ENCODE measurements at regions not wholly inside any gene's neighbourhood (a gene's known extent, or its start where the extent isn't known, plus 50 kb on each side); places are given as distances from the start of the nearest gene placed in this dataset.

- 80% methylated on average over 2 of the region's 2 CpGs for WGBS (ENCODE audit: insufficient coverage, insufficient replicate concordance, low lambda C conversion rate, missing lambda C conversion rate)
- CTCF ChIA-PET = no interaction called here
- H3K4me1 ChIP-seq (ENCODE audit: control insufficient read depth, insufficient read depth, low read length) = no peaks in the 10 kb centered on the region
Measured at GRCh38 chr10:56912043-56912442, 551.0 kb upstream of the ZWINT start.

More at GRCh38 chr10:56912043-56912442, 551.0 kb upstream of the ZWINT start:
- no peak for FAIRE-seq
- Histone ChIP-seq H3K4me2 (ENCODE audit: control insufficient read depth, insufficient read depth) (no peak overlapping the region), H2AFZ (ENCODE audit: control insufficient read depth, low read depth, low read length) (no peak overlapping the region), H3K9ac (ENCODE audit: control insufficient read depth, insufficient read depth, low read length) (no peak overlapping the region), H3K27me3 (replicated peaks in 1 of 2; ENCODE audit: control insufficient read depth in 2 of 2, insufficient read depth in 2 of 2, low read length in 1 of 2) (no peaks in the 10 kb centered on the region), H3K9me3 (replicated peaks; ENCODE audit: control insufficient read depth, insufficient read depth, low read length) (no peaks in the 10 kb centered on the region), H3K79me2 (ENCODE audit: control insufficient read depth, insufficient read depth, low read length) (no peaks in the 10 kb centered on the region), H3K27ac (ENCODE audit: control insufficient read depth, insufficient read depth) (no peak overlapping the region), H4K20me1 (ENCODE audit: control insufficient read depth, insufficient read depth) (no peaks in the 10 kb centered on the region), H3K4me3 (no peak overlapping the region), H3K36me3 (ENCODE audit: control insufficient read depth in 2 of 2, insufficient read depth in 2 of 2, low read length in 1 of 2) (no peaks in the 10 kb centered on the region)
- RAD21 ChIA-PET (ENCODE audit: unreplicated experiment) = no interaction called here
- in situ Hi-C loops (cut with MboI) (no loop called here), intact Hi-C loops (cut with micrococcal nuclease; ENCODE audit: unreplicated experiment) (no loop called here)
- POLR2A ChIA-PET = no interaction called here
- ATAC-seq = peak; percentile 73
- BruUV-seq (replicated peaks) = no TSS peak
- DNase-seq (ENCODE audit: low read depth, low spot score) = no peak
- TF ChIP-seq, protein P1, sequence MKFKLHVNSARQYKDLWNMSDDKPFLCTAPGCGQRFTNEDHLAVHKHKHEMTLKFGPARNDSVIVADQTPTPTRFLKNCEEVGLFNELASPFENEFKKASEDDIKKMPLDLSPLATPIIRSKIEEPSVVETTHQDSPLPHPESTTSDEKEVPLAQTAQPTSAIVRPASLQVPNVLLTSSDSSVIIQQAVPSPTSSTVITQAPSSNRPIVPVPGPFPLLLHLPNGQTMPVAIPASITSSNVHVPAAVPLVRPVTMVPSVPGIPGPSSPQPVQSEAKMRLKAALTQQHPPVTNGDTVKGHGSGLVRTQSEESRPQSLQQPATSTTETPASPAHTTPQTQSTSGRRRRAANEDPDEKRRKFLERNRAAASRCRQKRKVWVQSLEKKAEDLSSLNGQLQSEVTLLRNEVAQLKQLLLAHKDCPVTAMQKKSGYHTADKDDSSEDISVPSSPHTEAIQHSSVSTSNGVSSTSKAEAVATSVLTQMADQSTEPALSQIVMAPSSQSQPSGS (IDR thresholded peaks at IDR 0.05; ENCODE audit: low read length) = no peak
- TF ChIP-seq, protein P2, sequence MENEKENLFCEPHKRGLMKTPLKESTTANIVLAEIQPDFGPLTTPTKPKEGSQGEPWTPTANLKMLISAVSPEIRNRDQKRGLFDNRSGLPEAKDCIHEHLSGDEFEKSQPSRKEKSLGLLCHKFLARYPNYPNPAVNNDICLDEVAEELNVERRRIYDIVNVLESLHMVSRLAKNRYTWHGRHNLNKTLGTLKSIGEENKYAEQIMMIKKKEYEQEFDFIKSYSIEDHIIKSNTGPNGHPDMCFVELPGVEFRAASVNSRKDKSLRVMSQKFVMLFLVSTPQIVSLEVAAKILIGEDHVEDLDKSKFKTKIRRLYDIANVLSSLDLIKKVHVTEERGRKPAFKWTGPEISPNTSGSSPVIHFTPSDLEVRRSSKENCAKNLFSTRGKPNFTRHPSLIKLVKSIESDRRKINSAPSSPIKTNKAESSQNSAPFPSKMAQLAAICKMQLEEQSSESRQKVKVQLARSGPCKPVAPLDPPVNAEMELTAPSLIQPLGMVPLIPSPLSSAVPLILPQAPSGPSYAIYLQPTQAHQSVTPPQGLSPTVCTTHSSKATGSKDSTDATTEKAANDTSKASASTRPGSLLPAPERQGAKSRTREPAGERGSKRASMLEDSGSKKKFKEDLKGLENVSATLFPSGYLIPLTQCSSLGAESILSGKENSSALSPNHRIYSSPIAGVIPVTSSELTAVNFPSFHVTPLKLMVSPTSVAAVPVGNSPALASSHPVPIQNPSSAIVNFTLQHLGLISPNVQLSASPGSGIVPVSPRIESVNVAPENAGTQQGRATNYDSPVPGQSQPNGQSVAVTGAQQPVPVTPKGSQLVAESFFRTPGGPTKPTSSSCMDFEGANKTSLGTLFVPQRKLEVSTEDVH (IDR thresholded peaks at IDR 0.05; ENCODE audit: low read depth, partially characterized antibody) = no peak
- no peak for TF ChIP-seq IRF4 (IDR thresholded peaks at IDR 0.05; ENCODE audit: low read depth, low read length)
- SMC1A ChIA-PET (ENCODE audit: uncharacterized antibody, unreplicated experiment) = interaction anchor here (1.0 to 1.5 kb wide), 2 partner anchors 9 to 118 kb away, joined by 3 to 6 read pairs; no protein-coding TSS in a partner anchor

Data from GM12878 (cell line).